ENCODE measurements at regions not wholly inside any gene's neighbourhood (a gene's known extent, or its start where the extent isn't known, plus 50 kb on each side); places are given as distances from the start of the nearest gene placed in this dataset.

- DNase-seq (ENCODE audit: low spot score), result no peak
Observed at GRCh38 chr6:40973304-40973703, 65.7 kb downstream of the UNC5CL start.

- no peak for DNase-seq (ENCODE audit: low spot score)
Observed at GRCh38 chr6:40972814-40973213, 66.2 kb downstream of the UNC5CL start.

- DNase-seq (ENCODE audit: low spot score), result no peak
Observed at GRCh38 chr6:40972190-40972589, 66.8 kb downstream of the UNC5CL start.

GRCh38 chr6:40968620-40969164 lies 70.3 kb downstream of the UNC5CL start:
- no peak for DNase-seq (ENCODE audit: low spot score)

- DNase-seq (ENCODE audit: low spot score), result no peak
Observed at GRCh38 chr6:40966860-40967259, 72.2 kb downstream of the UNC5CL start.

GRCh38 chr6:40965046-40965445 lies 74.0 kb downstream of the UNC5CL start:
- no peak for DNase-seq (ENCODE audit: low spot score)

- no peak for DNase-seq (ENCODE audit: low spot score)
Observed at GRCh38 chr6:40963019-40963418, 76.0 kb downstream of the UNC5CL start.

GRCh38 chr6:40962241-40962640 lies 76.8 kb downstream of the UNC5CL start:
- no peak for DNase-seq (ENCODE audit: low spot score)

GRCh38 chr6:40961831-40962230 lies 77.2 kb downstream of the UNC5CL start:
- DNase-seq (ENCODE audit: low spot score), result no peak

- DNase-seq (ENCODE audit: low spot score), result no peak
Observed at GRCh38 chr6:40960742-40961430, 78.1 kb downstream of the UNC5CL start.

- no peak for DNase-seq (ENCODE audit: low spot score)
Observed at GRCh38 chr6:40959781-40960327, 79.2 kb downstream of the UNC5CL start.

GRCh38 chr6:40958738-40959137 lies 80.3 kb downstream of the UNC5CL start:
- DNase-seq (ENCODE audit: low spot score), result no peak

- no peak for DNase-seq (ENCODE audit: low spot score)
Observed at GRCh38 chr6:40957616-40958492, 81.2 kb downstream of the UNC5CL start.

GRCh38 chr6:40956936-40957335 lies 82.1 kb downstream of the UNC5CL start:
- no peak for DNase-seq (ENCODE audit: low spot score)

GRCh38 chr6:40955178-40955545 lies 83.9 kb downstream of the UNC5CL start:
- no peak for DNase-seq (ENCODE audit: low spot score)

- no peak for DNase-seq (ENCODE audit: low spot score)
Observed at GRCh38 chr6:40954446-40955177, 84.4 kb downstream of the UNC5CL start.

- no peak for DNase-seq (ENCODE audit: low spot score)
Observed at GRCh38 chr6:40953486-40953885, 85.5 kb downstream of the UNC5CL start.

- no peak for DNase-seq (ENCODE audit: low spot score)
Observed at GRCh38 chr6:40950986-40951698, 87.9 kb downstream of the UNC5CL start.

GRCh38 chr6:40948570-40948969 lies 90.5 kb downstream of the UNC5CL start:
- DNase-seq (ENCODE audit: low spot score), result no peak

GRCh38 chr6:40947876-40948526 lies 91.0 kb downstream of the UNC5CL start:
- no peak for DNase-seq (ENCODE audit: low spot score)

GRCh38 chr6:40946738-40947301 lies 92.2 kb downstream of the UNC5CL start:
- no peak for DNase-seq (ENCODE audit: low spot score)

Data from D341Med (cell line).